ENCODE measurements at regions not wholly inside any gene's neighbourhood (a gene's known extent, or its start where the extent isn't known, plus 50 kb on each side); places are given as distances from the start of the nearest gene placed in this dataset.

DNA sequence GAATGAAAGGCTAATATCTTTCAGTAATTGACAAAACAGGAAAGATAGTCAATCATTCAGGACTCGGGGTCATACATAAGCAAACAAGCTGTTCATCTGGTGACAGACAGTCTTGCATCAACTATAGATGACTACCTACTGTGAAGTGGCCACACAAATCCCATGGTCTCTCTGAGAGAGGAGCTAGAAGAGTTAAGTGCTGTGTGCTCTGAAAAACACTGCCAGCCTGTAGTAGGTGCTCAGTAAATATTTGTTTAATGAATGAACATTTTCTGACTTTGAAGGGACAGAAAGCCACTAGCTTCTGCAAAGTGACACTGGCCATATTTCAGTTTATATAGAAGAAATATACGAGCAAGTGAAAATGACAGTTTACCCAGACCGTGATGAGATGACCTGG lies 184.0 kb upstream of the CHAC2 start:
- H3K4me3 ChIP-seq: no peak overlapping the region

GRCh38 chr2:53582556-53582955 lies 185.0 kb upstream of the CHAC2 start:
- TF ChIP-seq, protein P1, sequence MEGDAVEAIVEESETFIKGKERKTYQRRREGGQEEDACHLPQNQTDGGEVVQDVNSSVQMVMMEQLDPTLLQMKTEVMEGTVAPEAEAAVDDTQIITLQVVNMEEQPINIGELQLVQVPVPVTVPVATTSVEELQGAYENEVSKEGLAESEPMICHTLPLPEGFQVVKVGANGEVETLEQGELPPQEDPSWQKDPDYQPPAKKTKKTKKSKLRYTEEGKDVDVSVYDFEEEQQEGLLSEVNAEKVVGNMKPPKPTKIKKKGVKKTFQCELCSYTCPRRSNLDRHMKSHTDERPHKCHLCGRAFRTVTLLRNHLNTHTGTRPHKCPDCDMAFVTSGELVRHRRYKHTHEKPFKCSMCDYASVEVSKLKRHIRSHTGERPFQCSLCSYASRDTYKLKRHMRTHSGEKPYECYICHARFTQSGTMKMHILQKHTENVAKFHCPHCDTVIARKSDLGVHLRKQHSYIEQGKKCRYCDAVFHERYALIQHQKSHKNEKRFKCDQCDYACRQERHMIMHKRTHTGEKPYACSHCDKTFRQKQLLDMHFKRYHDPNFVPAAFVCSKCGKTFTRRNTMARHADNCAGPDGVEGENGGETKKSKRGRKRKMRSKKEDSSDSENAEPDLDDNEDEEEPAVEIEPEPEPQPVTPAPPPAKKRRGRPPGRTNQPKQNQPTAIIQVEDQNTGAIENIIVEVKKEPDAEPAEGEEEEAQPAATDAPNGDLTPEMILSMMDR (IDR thresholded peaks at IDR 0.05): no peak

More for the DNA sequence above, 184.0 kb upstream of the CHAC2 start:
- TF ChIP-seq, protein P1 (IDR thresholded peaks at IDR 0.05): no peak
- Histone ChIP-seq H3K9me3 (no peaks in the 10 kb centered on the region), H3K36me3 (no peaks in the 10 kb centered on the region), H3K27me3 (replicated peaks; ENCODE audit: insufficient read depth) (no peaks in the 10 kb centered on the region), H3K4me1 (ENCODE audit: control insufficient read depth in 1 of 2, low read depth in 2 of 2) (no peaks in the 10 kb centered on the region), H3K27ac (no peak overlapping the region)
- ATAC-seq (ENCODE audit: insufficient number of reproducible peaks, low FRiP score, low read depth): no peak
- no peak for DNase-seq (ENCODE audit: low spot score)

DNA sequence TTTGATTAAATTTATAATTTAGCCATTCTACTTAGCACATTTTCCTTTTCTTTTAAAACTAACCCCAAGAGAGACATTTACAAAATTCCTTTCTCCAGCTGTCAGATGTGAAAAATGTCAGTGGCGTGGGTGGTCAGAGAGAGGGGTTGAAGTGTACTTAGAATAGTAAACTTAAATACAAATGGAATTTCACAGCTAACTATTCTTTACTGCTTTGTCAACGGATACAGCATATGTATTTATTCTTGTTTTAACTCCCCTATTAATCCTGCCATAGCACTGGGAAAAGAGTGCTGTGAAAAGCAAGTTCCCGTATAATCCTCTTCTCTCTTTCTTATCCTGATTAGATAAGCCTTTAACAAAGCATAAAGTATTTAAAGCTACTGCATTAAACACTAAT lies 191.4 kb upstream of the CHAC2 start:
- TF ChIP-seq, protein P1 (IDR thresholded peaks at IDR 0.05): no peak
- no peak overlapping the region for H3K4me3 ChIP-seq
- no peak for DNase-seq (ENCODE audit: low spot score)
- no peaks in the 10 kb centered on the region for H3K9me3 ChIP-seq
- peaks cover 0 to 13% of the 10 kb centered on the region in 2 donors for H3K4me1 ChIP-seq (ENCODE audit: control insufficient read depth in 1 of 2, low read depth in 2 of 2)
- H3K27me3 ChIP-seq (replicated peaks; ENCODE audit: insufficient read depth): no peaks in the 10 kb centered on the region
- H3K36me3 ChIP-seq: no peaks in the 10 kb centered on the region
- no peak for ATAC-seq (ENCODE audit: insufficient number of reproducible peaks, low FRiP score, low read depth)
- H3K27ac ChIP-seq: no peak overlapping the region

More at GRCh38 chr2:53582556-53582955, 185.0 kb upstream of the CHAC2 start:
- no peak overlapping the region for H3K4me3 ChIP-seq
- no peak for DNase-seq (ENCODE audit: low spot score)
- no peak overlapping the region for H3K27ac ChIP-seq
- H3K27me3 ChIP-seq (replicated peaks; ENCODE audit: insufficient read depth): no peaks in the 10 kb centered on the region
- no peaks in the 10 kb centered on the region for H3K36me3 ChIP-seq
- no peaks in the 10 kb centered on the region for H3K9me3 ChIP-seq
- no peaks in the 10 kb centered on the region for H3K4me1 ChIP-seq (ENCODE audit: control insufficient read depth in 1 of 2, low read depth in 2 of 2)
- ATAC-seq (ENCODE audit: insufficient number of reproducible peaks, low FRiP score, low read depth): no peak

DNA sequence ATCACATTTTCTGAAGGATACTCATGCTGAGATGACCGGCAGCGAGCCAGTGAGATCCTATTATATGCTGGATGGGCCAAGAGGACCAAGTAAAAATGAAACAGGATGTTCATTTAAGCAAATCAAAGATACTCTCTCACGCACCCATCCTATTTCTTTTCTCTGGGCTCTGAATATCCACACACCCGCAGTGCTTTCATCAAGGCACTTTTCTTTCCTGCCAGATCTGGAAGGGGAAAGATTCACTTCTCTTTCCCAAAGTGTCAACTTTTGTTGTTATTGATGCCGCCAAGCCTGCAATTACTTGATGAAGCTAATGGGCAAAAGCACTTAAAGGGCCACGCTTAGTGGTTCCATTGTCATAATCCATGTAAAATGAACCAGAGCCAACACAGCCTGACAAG lies 191.9 kb upstream of the CHAC2 start:
- TF ChIP-seq, protein P1 (IDR thresholded peaks at IDR 0.05): no peak
- Histone ChIP-seq H3K9me3 (no peaks in the 10 kb centered on the region), H3K4me1 (ENCODE audit: control insufficient read depth in 1 of 2, low read depth in 2 of 2) (peaks cover 0 to 13% of the 10 kb centered on the region in 2 donors), H3K27me3 (replicated peaks; ENCODE audit: insufficient read depth) (no peaks in the 10 kb centered on the region), H3K27ac (no peak overlapping the region), H3K36me3 (no peaks in the 10 kb centered on the region), H3K4me3 (no peak overlapping the region)
- ATAC-seq (ENCODE audit: insufficient number of reproducible peaks, low FRiP score, low read depth) (no peak), DNase-seq (ENCODE audit: low spot score) (no peak)

DNA sequence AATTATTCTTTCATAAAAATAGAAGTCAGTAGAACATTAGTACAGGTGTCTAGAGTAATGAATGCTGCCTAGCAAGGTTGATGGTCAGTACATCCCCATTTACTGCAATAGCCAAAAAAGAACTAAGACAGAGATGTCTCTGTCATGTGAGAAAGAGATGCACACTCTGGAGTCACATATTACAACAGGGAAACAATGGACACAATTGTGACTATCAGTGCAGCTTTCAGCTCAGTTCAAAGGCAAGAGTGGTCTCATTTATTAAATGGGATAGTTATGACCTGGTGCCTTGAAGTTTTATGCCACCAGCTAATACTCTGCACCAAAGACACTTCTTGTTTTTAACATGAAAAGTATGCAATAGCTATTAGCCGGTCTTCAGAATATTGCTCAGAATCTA lies 194.9 kb upstream of the CHAC2 start:
- TF ChIP-seq, protein P1 (IDR thresholded peaks at IDR 0.05): no peak
- Histone ChIP-seq H3K27me3 (replicated peaks; ENCODE audit: insufficient read depth) (no peaks in the 10 kb centered on the region), H3K4me3 (no peak overlapping the region), H3K4me1 (ENCODE audit: control insufficient read depth in 1 of 2, low read depth in 2 of 2) (peaks cover 0 to 13% of the 10 kb centered on the region in 2 donors), H3K27ac (no peak overlapping the region), H3K9me3 (no peaks in the 10 kb centered on the region), H3K36me3 (no peaks in the 10 kb centered on the region)
- DNase-seq (ENCODE audit: low spot score): no peak
- ATAC-seq (ENCODE audit: insufficient number of reproducible peaks, low FRiP score, low read depth): no peak

All from thoracic aorta (tissue), 2 donors.